COR-L47 (cell line): ENCODE measurements at regions not wholly inside any gene's neighbourhood (a gene's known extent, or its start where the extent isn't known, plus 50 kb on each side); places are given as distances from the start of the nearest gene placed in this dataset.

Source experiments
- DNase-seq: peaks from one replicate; lab custom pipeline; 2025; lab: John Stamatoyannopoulos, UW

DNA sequence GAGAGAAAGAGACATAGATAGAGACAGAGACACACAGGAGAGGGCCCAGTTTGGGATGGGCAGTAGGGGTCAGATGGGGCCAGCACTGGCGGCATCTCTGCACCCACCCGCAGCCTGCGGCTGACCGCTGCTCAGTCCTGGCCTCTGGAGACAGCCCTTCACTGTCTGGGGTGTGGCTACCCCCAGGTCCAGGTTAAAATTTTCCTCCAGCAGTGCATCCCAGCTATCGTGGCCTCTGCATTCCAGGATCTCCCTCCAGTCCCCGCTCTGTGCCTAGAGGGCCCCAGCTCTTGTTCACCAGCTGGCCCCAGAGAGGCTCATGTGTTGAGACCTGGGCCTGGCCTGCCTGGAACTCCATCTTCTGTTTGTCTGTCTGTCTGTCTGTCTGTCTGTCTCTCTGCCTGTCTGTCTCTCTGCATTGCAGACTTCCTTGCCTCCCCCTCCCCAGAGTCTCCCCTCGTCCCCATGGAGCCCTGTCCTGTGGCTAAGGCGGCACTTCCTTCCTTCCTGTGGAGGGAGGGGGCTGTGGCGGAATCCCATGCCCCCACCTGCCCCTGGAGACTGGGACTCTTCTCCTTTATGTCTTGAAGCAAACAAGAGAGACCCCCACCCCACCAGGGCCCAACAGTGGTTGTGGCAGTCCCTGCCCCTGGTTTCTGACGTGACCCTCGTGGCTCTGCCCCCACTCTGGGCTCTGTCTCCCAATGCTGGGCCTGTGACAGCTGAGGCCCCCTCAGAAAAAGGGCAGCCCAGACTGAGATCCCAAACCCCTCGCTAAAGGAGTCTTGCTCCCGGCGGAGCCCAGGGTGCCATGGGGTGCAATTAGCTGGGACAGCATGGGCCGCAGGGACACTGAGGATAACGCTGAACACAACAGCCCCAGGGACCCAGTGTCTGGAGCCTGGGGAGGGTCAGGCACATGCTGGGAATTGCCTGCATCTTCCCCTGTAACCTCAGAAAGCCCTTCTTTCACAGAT lies 241.8 kb downstream of the NPHP4 start:
- DNase-seq = no peak

DNA sequence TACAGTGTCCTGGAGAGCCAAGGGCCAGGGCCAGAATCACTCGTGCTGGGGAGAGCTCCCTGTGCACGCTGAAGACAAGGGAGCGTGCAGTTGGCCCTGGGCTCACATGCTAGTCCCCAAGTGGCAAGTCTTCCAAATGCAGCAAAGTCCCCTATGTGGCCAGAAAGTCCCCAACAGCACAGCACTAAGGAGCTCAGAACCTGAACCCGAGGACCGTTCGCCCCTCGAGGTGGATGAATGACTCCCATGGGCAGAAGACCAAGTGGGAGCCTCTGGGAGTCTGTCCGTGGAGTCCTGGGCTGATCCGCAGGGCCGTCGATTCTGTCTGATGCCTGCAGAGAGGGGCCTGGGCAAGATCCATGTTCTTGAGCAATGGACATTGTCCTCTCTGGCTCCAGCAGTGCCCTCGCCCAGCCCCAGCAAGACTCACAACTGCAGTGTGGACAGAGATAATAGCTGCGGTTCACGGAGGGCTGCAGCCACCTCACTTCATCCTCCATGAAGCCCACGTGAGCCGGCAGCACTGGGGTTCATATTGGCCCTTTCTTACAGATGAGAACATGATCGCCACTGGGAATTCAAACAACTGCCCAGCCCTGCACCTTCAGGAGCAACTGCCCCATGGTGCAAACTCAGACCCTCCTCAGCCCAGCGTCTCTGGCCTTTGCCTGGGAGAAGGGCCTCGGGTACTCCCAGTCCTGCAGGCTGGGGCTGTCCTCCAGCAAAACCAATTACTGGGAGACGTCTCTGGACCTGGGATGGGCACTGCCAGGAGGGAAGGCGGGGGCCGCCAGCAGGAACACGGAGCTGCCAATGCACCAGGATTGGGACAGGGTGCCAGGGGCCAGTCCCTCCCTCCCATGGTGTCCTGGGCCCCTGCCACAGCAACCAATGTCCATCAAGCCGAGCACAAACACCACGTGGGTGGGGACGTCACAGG lies 243.7 kb downstream of the NPHP4 start:
- DNase-seq = no peak

DNA sequence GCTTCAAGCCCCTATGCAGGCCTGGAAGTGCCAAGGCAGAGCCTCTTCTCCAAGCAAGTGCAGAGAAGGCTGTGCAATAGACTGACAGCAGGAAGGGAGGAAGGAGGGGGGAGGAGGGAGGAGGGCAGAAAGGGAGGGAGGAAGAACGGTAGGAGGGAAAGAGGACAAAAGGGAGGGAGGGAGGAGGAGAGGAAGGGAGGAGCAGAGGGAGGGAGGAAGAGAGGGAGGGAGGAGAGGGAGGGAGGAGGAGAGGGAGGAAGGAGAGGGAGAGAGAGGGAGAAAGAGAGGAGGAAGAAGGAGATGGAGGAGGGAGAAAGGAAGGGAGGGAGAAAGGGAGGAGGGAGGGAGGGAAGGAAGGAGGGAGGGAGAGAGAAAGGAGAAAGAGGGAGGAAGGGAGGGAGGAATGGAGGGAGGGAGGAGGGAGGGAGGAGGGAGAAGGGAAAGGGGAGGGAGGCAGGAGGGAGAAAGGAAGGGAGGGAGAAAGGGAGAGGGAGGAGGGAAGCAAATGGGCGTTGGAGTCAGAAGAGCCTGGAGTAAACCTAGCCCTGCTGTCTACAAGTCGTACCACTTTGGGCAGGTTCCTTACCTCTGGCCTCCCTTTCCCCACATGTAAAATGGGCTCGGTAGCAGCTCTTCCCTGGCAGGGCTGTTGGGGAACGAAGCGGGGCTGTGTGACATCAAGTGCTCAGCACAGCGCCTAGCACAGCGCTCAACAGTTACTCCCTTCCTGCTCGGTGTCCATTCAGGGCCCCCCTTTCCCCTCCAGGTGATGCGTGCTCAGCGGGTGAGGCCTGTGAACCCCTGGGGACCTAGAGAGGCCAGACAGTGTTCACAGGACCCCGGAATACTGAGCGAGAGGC lies 244.6 kb downstream of the NPHP4 start:
- no peak for DNase-seq

DNA sequence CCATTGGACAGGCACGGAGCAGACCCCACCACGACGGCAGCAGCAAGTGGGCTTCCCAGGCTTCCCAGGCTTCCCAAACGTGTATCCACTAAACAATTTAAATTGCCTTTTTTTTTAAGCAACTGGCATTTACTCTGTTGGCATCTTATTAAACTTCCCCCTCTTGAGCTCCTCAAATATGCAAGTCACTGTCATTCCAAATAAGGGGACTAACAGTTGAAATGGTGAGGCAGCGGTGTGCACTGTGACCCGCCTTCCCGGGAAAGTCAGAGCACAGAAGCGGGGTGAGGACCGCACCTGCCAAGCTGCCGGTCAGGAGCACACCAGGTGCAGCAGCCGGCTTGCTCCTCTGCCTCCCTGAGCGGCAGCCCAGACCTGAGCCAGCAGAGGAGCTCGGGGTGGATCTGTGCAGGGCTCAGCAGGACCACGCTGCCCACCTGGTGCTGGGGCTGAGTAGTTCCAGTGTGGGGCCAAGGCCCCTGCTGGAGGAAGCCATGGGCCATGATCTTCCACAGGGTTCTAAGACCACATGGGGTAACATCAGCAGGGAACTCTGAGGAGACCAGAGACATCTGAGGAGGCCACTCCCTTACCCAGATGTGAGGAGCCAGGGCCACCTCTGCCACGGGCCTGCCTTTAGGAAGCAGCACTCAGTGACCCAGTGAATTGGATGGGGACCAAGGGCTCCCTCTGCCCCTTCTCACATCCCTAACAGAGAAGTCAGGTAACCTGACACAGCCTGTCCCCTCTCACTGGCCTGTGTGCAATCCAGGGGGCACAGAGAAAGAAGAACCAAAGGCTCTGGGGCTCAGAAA lies 245.4 kb downstream of the NPHP4 start:
- peak; percentile 22 for DNase-seq

DNA sequence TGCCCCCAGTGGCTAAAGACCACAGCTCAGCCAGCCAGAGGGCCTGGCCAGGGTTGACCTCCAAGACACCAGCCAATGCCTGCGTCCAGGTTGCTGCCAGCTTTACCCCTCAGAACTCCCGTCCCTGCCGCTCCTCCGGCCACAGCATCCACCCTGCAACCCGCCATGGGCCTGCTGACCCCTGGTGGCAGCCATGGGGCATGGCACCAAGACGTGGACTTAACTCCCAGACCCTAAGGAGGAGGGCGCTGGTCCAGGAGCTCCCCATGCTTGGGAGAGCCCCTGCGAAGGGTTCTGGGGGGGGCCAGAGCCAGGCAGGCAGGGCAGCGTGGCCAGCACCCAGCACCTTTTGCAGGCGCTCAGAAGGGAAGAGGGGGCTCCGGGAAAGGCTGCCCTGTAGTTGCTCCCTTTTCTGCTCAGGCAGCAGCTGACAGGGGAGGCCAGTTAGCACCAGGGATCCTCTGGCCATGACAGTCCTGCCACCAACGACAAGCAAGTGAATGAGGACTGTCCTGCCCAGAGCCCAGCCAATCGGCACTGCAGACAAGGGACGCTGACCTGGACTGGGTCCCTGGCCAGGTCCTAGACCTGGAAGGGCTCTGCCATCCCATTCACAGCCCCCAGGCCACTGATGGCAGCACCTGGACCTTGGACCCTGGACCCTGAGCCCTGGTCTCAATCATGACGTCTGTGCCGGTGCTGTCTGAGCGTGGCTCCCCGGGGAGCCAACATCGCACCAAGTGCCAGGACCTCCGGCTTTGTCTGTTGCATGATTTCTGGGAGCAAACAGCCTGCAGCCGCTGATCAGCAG lies 246.2 kb downstream of the NPHP4 start:
- DNase-seq = peak; percentile 72

DNA sequence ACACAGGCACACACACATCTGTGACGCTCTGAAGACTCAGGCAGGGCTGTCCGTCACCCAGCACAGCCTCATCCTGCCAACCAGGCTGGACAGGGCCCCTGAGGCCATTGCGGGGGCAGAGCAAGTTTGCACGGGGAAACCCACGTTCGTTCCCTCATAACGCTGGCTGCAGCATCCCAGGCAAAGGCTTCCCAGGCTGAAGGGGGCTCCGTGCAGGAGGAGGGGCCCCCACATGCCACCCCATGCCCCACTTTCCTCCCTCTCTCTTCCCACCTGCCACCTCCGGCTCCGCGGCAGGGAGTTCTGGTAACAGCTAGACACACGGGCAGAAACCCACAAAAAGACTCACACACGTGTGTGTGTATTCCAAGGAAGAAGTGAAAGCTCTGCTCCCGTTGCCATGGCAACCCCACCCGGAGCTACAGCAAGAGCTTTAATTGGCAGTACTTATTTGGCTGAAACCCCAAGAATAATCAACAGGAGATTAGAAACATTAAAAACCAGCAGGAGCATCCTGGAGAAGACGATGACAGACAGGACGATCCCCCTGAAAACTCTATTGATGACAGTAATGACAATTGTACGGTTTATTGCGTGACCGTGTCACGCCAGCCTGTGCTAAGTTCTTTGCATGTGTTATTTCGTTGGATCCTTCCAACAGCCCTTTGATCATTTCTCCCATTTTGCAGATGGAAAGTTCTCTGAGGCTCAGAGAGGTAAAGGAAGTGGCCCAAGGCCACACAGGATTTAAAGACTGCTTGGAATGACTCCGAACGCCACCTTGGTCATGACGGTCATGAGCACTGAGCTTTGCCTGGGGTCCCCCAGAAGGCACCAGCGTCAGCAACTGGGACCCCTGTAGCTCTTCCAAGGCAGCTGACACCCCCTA lies 247.1 kb downstream of the NPHP4 start:
- DNase-seq = peak; percentile 89

DNA sequence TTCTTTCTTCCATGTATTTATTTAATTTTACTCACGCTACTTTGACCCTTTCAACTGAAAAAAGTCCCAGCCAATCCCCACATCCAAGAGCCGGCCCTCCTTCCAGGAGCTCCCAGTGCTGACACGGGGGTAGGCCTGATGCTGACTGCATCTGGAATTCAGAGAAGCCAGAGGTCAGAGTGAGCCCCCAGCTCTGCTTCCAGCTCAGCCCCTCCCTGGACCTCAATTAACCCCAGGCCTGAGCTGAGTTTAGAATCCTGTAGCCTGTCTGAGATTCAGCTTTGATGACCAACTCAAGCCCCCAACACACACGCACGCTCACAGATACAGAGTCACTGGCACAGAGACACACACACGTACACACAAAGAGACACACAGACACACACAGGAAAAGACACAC lies 247.9 kb downstream of the NPHP4 start:
- no peak for DNase-seq

DNA sequence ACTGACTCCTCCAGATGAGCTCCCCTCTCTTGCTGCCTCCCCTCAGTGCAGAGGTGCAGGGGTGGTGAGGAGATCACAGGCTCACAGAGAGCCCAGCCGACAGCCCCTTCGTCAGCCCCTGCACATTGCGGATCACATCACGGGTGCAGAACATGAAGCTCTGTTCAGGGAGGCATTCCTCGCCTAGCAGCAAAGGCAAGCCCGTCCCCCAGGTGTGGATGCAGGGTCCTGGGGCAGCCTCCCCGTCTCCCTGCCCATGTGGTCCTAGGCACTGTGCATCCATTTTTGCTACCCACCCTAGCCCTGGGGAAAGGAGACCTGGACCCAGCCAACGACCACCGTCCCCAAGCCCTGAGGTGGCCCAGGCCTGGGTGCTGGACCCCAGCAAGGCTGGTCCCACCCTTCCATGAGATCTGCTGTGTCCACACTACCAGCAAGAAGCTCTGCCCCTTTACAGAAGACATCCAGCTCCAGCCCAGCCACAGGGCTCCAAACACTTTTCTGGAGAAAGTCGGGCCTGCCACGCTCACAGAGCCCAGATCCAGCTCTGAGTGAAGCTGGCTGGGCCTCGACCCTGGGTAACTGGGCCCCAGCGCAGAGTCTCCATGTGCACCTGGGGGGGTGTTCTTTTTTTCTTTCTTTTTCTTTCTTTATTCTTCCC lies 248.7 kb downstream of the NPHP4 start:
- DNase-seq = no peak

DNA sequence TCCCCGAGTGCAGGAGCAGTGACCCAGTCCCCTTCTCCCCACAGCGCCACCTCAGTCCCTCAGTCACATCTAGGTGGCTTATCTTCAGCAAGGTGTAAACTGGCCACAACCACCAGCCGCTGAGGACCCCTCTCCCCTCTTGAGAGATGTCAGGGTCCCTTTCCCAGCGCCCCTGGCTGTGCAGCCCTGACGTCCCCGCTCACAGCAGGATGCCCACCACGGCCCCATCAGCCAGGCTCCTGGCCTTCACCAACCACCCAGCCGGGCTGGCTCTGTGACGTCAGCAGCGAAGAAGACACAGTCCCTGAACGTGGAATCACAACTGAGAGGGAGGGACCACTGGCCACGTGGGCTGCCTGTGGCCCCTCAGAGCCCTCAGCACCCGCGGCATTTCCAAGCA lies 249.4 kb downstream of the NPHP4 start:
- no peak for DNase-seq

DNA sequence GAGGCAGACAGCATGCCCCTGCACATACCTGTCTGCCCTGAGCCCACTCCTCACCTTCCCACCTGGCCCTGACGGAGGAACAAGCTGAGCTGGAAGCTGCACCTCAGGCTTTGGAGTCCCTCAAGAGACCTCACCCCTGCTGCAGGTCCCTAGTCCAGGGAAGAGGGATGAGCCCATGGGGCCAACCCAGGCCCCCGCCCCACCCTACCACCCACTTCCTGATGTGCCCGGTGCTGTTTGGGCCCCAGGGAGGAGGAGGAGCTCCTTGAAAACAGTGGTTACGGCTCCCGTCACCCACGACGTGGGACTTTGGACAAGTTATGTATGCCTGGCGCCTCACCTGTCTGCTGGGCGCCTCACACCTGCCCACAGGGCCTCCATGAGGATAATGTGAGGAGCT lies 250.2 kb downstream of the NPHP4 start:
- no peak for DNase-seq

DNA sequence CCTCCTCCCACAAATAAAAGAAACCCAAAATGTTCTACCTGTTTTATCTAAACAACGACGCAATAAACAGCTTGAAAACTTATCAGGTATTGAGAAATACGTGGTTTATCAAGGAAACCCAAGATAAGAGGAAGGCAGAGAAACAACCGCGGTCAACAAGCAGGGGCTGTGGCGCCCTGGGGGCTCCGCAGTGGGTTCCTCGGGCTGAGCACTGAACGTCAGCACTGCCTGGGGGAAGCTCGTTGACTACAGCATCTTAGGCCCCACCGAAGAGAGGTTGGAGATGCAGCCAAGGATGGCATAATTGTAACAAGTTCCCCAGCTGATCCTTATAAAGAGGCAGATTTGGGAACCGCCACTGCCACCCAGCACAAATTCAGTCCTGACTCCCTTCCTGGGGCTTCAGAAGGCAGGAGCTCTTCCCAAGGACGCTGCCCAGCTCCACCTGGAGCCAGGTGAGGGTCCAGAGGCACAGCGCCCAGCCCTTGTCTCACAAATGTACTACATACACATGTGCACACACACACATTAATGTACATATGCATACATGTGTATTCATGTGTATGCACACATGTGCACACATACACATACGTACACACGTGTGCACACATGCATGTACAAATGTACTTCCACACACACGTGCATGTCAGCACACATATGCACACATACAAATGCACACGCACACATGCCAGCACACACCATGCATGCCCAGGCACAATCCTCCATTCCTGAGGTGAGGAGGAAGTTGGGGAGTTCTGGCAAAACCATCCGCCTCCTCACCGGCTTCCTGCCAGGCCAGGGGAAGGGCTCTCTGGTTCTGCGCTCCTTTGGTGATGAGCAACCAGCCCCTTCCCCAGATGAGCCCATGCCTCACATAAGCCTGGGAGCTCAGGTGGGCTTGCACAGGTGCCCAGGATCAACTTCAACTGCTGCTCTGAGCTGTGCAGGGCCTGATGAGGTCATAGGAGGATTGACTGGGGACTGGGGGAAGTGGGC lies 251.1 kb downstream of the NPHP4 start:
- no peak for DNase-seq

DNA sequence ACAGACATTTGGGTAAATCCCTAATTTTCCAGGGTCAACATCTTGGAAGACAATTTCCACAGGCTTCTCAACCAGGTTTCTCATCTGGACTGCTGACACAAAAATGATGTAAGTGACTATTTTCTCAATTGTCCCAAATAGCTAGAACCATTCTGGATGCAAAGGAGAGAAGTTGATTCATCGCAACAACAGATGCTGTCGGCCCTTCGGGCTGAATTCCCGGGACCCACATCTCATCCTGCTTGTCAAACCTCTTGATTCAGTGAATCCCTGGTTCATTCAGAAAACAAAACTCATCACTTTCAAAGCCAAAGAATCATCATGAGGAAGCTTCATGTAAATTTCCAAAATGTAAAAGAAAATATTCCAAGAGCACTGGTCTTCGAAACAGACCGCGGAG lies 251.8 kb downstream of the NPHP4 start:
- DNase-seq = no peak

DNA sequence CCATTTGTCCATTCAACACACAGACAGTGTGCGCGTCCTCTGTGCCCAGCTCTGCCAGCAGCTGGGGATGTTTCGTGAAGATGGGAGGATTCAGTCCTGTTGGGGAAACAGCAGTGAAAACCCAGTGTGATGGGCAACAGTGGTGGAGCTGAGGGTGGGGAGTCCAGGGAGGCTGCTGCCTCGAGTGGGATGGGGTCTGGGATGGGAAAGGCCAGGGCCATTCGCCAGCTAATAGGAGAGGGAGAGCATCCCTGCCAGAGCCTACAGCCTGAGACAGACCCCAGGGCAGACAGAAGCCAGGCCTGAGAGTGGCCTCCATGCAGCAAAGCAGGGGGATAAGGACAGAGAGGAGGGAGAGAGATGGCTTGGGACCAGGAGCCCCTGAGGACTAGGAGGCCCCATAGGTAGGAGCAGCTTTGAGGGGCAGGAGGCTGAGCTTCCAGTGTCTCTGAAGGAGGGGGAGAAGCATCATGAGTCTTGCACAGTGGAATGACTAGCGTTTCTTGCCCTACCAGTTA lies 252.6 kb downstream of the NPHP4 start:
- no peak for DNase-seq

DNA sequence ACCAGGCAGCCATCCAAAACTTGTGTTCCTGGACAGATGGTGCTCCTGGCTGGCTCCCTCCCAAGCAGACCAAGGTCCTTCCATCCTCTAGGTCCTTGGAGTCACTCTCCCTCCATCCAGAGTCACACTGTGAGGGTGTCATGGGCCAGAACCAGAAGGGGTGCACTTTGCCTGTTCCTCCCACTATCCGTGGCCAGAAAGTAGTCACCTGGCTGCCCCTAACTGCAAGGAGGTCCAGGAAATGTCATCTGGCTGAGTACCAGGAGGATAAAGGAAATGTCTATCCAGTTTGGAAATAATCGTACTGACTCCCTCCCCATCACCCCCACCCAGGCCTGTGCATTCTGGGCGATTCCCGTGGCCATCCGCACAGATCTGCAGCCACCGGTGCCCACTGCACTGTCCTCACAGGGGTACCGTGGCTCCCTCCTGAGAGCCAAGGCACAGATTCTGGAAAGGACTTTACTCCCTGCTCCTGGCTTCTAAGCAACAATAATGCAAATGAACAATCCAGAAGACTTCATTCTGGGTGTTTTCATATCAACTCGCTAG lies 253.2 kb downstream of the NPHP4 start:
- no peak for DNase-seq

DNA sequence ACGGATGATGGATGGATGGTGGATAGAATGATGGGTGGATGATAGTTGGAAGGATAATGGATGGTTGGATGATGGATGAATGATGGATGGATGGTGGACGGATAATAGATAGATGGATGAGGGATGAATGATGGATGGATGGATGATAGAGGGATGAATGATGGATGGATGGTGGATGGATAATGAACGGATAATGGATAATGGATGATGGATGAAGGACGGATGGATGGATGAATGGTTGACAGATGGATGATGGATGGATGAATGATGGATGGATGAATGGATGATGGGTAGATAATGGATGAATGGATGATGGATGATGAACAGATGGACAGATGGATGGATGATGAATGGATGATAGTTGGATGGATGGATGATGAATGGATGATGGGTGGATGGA lies 255.1 kb downstream of the NPHP4 start:
- DNase-seq = no peak

DNA sequence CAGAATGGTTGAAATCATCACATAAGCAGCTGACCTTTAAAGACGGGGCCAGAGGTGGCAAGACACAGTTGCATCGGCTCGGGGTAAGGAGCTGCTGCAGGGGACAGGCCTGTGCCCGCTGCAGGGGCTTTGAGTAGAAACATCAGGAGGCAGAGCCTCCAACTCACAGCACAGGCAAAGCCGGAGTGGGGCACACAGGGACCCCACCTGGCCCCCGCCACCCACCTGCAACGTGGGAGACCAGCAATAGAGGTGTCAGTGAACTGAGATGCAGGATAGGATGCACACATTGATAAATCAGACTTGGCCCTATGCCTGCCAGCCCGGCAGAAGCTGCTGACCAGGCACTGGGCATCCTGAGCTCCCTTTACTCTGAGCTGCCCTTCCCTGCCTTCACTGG lies 257.2 kb downstream of the NPHP4 start:
- DNase-seq = no peak

DNA sequence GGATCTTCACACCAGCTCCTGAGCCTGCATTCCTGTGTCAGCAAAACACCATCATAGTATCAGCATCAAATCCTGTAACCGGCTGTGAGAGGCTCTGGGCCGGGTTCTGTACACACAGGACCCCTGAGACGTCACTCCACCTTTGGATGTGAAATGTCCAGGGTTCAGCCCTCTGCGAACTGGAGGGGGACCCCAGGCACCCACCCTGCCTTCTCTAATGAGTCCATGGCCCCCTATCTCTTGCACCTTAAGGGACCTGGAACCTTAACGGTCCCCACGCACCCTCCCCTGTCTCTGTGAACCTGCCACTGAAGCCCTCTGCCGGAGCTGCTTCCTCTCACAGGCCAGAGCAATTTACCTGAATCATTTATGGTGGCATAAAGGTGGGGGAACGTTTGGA lies 257.8 kb downstream of the NPHP4 start:
- DNase-seq = no peak
